Heart right ventricle (tissue), 16 donors: ENCODE measurements at regions not wholly inside any gene's neighbourhood (a gene's known extent, or its start where the extent isn't known, plus 50 kb on each side); places are given as distances from the start of the nearest gene placed in this dataset.
"Not testable (repeated sequence)": the region's sequence is repeated elsewhere in the genome, so short reads cannot be mapped to it uniquely, and the experiment has no call there.

ENCODE experiments used
- ATAC-seq, 8 donors: fragments of 200-7000 bp; cut with Tn5 transposase; one replicate each; pipeline ENCODE4 v1.9.1; 2020; ENCODE audit warnings: mild to moderate bottlenecking in 8 of 8, moderate library complexity in 8 of 8, moderate number of reproducible peaks in 1 of 8
- DNase-seq, 2 donors: peaks; one replicate each; pipeline ENCODE4 v3.0.0-alpha.2; 2020
- H3K27ac ChIP-seq, 10 donors: fragments of 200-600 bp; sonication (generic) in 2 of 10; one replicate each; pipeline versions ENCODE4 v1.5.0 to v1.8.0; 2020 to 2022; ENCODE audit warnings: mild to moderate bottlenecking in 3 of 10
- H3K27me3 ChIP-seq, 7 donors: fragments of 200-600 bp; one replicate each; pipeline ENCODE4 v1.8.0; 2021 to 2022; ENCODE audit warnings: mild to moderate bottlenecking in 2 of 7
- H3K36me3 ChIP-seq, 9 donors: fragments of 200-600 bp; sonication (generic) in 1 of 9; one replicate each; pipeline versions ENCODE4 v1.5.0 to v1.8.0; 2020 to 2022; ENCODE audit warnings: mild to moderate bottlenecking in 2 of 9
- H3K4me1 ChIP-seq, 9 donors: fragments of 200-600 bp; sonication (generic) in 1 of 9; one replicate each; pipeline versions ENCODE4 v1.5.0 to v1.8.0; 2020 to 2022; ENCODE audit warnings: mild to moderate bottlenecking in 4 of 9
- H3K4me3 ChIP-seq, 10 donors: fragments of 200-600 bp; sonication (generic) in 2 of 10; one replicate each; pipeline versions ENCODE4 v1.5.0 to v1.8.0; 2020 to 2022; ENCODE audit warnings: mild to moderate bottlenecking in 7 of 10, moderate library complexity in 2 of 10
- H3K9me3 ChIP-seq, 11 donors: fragments of 200-600 bp in 10 of 11; sonication (generic) in 2 of 11; one replicate each; pipeline versions ENCODE4 v1.5.0 to v1.8.0; 2013 to 2022; ENCODE audit warnings: mild to moderate bottlenecking in 2 of 11, control low read depth in 1 of 11, moderate library complexity in 1 of 11
- WGBS, 2 donors: extraction: QIAGEN DNeasy Blood & Tissue Kit; methylation state at CpG; one replicate each; pipeline ENCODE4 v1.1.7; 2013; ENCODE audit warnings: inconsistent platforms in 1 of 2; 5-methylcytosine and 5-hydroxymethylcytosine counted together
- intact Hi-C, 10 donors: fragments of 100-400 bp; cut with DNase I; formaldehyde crosslinking; loops; one replicate each; pipeline versions ENCODE4 v1.11.1 to v1.14.2; 2022
- TF ChIP-seq, protein P1 (sequence below), 9 donors: fragments of 200-600 bp; sonication (generic) in 2 of 9; IDR thresholded peaks; one replicate each; pipeline versions ENCODE4 v1.5.0 to v1.8.0; 2021 to 2022; ENCODE audit warnings: antibody characterized with exemption in 9 of 9, mild to moderate bottlenecking in 5 of 9, moderate library complexity in 1 of 9
- donor health status: Arrhythmogenic right ventricular cardiomyopathy.
- donor health status: ischemic (EF 13 %, LVEDD 7.1; RV severe dilation, severe dysfunction).
- donor health status: healthy with polysubstance abuse.
- donor health status: DM: no; HTN: yes; CAD: no.
- donor health status: DM: no; HTN: no; CAD: no.
- donor health status: ischemic (EF 25% LVEDD 6.9; RV normal size, moderate dysfunction).
- donor health status: ischemic (EF 25% LVEDD 5.7; RV mildly dilated, moderate dysfunction).
- donor health status: healthy.
- donor health status: DM: yes; HTN: yes; CAD: no.
- donor health status: Ischemic cardiomyopathy.
- donor health status: ischemic (EF 35%, LVEDD 5.7; RV mildly dilated, moderate dysfunction).
- donor health status: nonischemic (EF 11% LVEDD 7.7; RV severe dilation, severe dysfunction).
- donor health status: DM: yes; HTN: yes; CAD: no.
- donor health status: PGD.
- donor health status: ischemic (EF 29% LVEDD 5.4; RV normal size, mild dysfunction).
- donor health status: nonischemic (EF 23%, LVEDD 6.1; RV moderate dilation, normal function).

DNA sequence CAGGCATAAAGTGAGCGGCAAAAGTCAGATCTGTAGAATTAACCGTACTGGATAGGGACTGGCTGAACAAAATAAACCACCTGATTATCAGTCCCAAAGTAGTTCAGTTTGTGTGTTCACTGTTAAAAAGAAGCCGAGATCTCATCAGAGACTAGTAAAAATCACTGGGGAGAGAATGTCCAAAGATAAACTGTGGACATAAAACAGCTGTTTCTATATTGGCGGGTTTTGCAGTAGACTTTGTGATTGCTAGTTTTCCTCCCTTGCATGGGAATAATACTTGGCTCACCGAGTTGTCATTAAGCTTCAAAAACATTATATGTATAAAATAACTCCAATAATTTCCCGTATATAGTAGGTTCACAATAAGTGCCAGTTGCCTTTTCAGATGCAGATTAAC is 114.2 kb upstream of the ID4 start:
- TF ChIP-seq, protein P1, sequence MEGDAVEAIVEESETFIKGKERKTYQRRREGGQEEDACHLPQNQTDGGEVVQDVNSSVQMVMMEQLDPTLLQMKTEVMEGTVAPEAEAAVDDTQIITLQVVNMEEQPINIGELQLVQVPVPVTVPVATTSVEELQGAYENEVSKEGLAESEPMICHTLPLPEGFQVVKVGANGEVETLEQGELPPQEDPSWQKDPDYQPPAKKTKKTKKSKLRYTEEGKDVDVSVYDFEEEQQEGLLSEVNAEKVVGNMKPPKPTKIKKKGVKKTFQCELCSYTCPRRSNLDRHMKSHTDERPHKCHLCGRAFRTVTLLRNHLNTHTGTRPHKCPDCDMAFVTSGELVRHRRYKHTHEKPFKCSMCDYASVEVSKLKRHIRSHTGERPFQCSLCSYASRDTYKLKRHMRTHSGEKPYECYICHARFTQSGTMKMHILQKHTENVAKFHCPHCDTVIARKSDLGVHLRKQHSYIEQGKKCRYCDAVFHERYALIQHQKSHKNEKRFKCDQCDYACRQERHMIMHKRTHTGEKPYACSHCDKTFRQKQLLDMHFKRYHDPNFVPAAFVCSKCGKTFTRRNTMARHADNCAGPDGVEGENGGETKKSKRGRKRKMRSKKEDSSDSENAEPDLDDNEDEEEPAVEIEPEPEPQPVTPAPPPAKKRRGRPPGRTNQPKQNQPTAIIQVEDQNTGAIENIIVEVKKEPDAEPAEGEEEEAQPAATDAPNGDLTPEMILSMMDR (IDR thresholded peaks at IDR 0.05) = no peak
- no peaks in the 10 kb centered on the region for H3K36me3 ChIP-seq
- 56 to 69% methylated on average over 6 of the region's 6 CpGs for whole genome bisulfite sequencing, 2 donors
- peak overlapping the region in 3 of 10 donors; percentile 1 to 33 (median 13) for H3K27ac ChIP-seq
- DNase-seq (no peak), ATAC-seq (peak in 4 of 8 donors; percentile 37 to 56 (median 38))
- H3K4me3 ChIP-seq = no peak overlapping the region
- H3K9me3 ChIP-seq = no peaks in the 10 kb centered on the region
- intact Hi-C loops = no loop called here
- peaks cover 0 to 13% (median 0%) of the 10 kb centered on the region in 9 donors for H3K4me1 ChIP-seq
- peaks cover 0 to 15% (median 0%) of the 10 kb centered on the region in 7 donors for H3K27me3 ChIP-seq

DNA sequence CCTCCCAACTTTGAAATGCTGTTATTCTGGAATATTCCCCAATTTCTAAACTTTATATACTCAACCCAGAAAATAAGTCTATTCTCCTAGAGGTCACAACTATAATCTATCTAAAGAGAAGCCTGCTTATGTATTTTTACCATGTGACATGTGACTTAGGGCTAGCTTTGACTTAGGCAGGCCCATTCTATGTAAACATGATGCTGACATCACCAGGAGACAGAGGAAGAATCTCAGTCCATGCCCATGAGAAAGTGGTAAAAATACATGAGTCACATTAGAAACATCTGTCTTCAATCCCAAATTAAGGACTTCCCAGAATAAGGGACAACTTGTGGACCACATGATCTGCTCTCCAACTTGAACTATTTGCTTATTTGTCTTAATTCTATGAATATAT is 113.6 kb upstream of the ID4 start:
- intact Hi-C loops = no loop called here
- H3K27ac ChIP-seq = peak overlapping the region in 3 of 10 donors; percentile 1 to 33 (median 13)
- no peak overlapping the region for H3K4me3 ChIP-seq
- no peaks in the 10 kb centered on the region for H3K9me3 ChIP-seq
- ATAC-seq = peak in 5 of 8 donors; percentile 24 to 72 (median 49)
- peaks cover 0 to 13% (median 0%) of the 10 kb centered on the region in 9 donors for H3K4me1 ChIP-seq
- no peak for DNase-seq
- TF ChIP-seq, protein P1 (IDR thresholded peaks at IDR 0.05) = no peak
- H3K36me3 ChIP-seq = no peaks in the 10 kb centered on the region
- H3K27me3 ChIP-seq = peaks cover 0 to 15% (median 0%) of the 10 kb centered on the region in 7 donors

DNA sequence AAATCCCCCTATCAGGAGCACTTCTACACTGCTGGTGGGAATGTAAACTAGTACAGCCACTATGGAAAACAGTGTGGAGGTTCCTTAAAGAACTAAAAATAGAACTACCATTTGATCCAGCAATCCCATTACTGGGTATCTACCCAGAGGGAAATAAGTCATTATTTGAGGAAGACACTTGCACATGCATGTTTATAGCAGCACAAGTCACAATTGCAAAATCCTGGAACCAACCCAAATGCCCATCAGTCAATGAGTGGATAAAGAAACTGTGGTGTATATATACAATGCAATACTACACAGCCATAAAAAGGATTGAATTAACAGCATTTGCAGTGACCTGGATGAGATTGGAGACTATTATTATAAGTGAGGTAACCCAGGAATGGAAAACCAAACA is 111.7 kb upstream of the ID4 start:
- H3K27me3 ChIP-seq, H3K36me3 ChIP-seq, intact Hi-C loops, H3K27ac ChIP-seq, DNase-seq, H3K9me3 ChIP-seq, H3K4me1 ChIP-seq, H3K4me3 ChIP-seq, ATAC-seq: not testable (repeated sequence)

DNA sequence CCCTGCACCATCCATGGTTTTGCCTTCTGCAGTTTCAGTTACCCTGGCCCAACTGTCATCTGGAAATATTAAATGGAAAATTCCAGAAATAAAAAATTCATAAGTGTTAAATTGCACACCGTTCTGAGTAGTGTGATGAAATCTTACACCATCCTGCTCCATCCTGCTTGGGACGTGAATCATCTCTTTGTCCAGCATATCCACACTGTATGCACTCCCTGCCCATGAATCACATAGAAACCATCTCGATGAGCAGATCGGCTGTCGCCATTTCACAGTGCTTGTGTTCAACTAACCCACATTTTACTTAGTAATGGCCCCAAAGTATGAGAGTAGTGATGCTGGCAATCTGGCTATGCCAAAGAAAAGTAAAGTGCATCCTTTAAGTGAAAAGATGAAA is 105.9 kb upstream of the ID4 start:
- Histone ChIP-seq H3K27me3 (no peaks in the 10 kb centered on the region), H3K4me3 (no peak overlapping the region), H3K4me1 (no peaks in the 10 kb centered on the region), H3K36me3 (no peaks in the 10 kb centered on the region), H3K9me3 (peaks cover 0 to 9% (median 0%) of the 10 kb centered on the region in 11 donors), H3K27ac (no peak overlapping the region)
- intact Hi-C loops = no loop called here
- ATAC-seq = no peak
- TF ChIP-seq, protein P1 (IDR thresholded peaks at IDR 0.05) = no peak
- WGBS, 2 donors = 86% methylated on average over 5 of the region's 5 CpGs
- no peak for DNase-seq

DNA sequence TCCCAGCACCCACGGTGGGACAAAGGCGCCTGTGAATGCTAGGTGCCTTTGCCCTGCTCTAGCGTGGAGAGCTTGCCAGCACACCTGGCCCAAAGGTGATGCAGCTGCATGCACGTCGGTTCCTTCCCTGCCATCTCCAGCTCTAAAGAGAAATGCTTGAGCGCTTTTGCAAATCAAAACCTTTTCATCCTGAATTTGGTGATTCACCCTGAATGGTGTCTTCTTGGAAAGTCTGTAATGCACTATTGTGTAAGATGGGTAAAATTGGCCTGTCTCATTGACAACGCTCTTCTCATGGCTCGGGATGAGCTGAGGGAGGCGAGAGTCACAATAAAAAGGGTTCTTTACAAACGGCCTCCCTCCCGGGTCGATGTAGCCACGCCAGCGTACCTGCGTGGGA is 103.1 kb upstream of the ID4 start:
- H3K36me3 ChIP-seq = no peaks in the 10 kb centered on the region
- intact Hi-C loops = no loop called here
- H3K9me3 ChIP-seq = peaks cover 0 to 9% (median 0%) of the 10 kb centered on the region in 11 donors
- no peak overlapping the region for H3K4me3 ChIP-seq
- no peak overlapping the region for H3K27ac ChIP-seq
- TF ChIP-seq, protein P1 (IDR thresholded peaks at IDR 0.05) = no peak
- DNase-seq (no peak), ATAC-seq (no peak)
- H3K27me3 ChIP-seq = no peaks in the 10 kb centered on the region
- peaks cover 0 to 9% (median 0%) of the 10 kb centered on the region in 9 donors for H3K4me1 ChIP-seq
- 89 to 92% methylated on average over 15 of the region's 15 CpGs for WGBS, 2 donors
